ENCODE measurements at regions not wholly inside any gene's neighbourhood (a gene's known extent, or its start where the extent isn't known, plus 50 kb on each side); places are given as distances from the start of the nearest gene placed in this dataset.
"Not testable (repeated sequence)": the region's sequence is repeated elsewhere in the genome, so short reads cannot be mapped to it uniquely, and the experiment has no call there.

DNA sequence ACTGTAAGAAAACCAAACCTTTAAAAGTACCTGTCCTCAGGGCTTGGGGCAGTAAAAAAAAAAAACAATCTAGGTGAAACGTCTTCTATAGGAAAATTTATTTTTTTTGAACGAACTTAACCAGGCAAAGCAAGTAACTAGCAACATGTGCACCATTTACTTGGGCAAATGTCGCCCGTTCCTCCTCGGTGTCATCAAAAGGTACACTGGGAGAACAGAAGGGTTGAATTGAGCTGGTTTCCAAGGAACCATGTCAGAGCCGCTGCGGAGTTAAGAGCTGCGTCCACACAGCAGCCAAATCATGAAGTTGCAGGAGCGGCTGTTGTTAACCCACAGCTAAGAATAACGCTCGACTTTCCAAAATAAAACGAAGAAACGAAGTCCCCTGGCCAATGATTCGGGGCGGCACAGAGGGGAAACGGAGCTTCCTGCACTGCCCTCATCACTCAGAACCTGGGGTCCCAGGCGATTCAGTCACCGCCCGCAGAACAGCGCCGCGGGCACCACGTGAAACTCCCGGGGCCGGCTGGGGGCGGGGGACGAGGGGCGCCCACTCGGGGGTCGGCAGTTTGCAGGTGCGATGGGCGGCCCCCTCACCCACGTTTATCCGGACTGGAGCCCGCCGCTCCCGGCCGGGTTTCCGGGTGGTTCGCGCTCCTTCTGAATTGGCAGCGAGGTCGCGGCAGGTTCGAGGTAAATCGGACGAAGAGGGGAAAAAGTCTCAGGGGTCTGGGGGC is 53.6 kb upstream of the PLGLB1 start:
- not testable (repeated sequence) for H3K36me3 ChIP-seq, H3K9me3 ChIP-seq, H3K27me3 ChIP-seq
- peak overlapping the region; percentile 50 for H3K4me3 ChIP-seq
- DNase-seq, result peak; percentile 2

DNA sequence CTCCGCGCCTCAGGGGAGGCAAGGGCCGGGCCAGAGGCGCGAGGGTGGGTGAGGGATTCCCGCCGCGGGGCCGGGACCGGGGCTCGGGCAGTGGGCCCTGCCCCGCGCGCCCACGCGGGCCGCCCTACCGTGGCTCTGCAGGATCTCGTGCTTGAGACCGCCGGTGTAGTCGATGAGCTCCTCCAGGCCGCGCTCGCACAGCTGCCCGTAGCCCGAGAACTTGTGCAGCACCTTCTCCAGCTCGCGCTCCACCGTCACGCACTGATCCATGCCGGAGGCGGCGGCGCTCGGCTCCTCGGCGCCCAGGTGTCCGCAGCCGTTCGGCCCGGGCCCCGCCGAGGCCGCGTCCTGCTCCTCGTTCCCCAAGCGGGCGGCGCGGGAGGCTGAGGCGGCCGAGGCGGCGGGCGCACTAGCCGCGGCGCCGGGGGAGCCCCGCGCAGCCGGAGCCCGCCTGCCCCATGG is 54.2 kb upstream of the PLGLB1 start:
- peak overlapping the region; percentile 58 for H3K4me3 ChIP-seq
- not testable (repeated sequence) for H3K27me3 ChIP-seq, H3K36me3 ChIP-seq, H3K9me3 ChIP-seq
- peak; percentile 49 for DNase-seq

DNA sequence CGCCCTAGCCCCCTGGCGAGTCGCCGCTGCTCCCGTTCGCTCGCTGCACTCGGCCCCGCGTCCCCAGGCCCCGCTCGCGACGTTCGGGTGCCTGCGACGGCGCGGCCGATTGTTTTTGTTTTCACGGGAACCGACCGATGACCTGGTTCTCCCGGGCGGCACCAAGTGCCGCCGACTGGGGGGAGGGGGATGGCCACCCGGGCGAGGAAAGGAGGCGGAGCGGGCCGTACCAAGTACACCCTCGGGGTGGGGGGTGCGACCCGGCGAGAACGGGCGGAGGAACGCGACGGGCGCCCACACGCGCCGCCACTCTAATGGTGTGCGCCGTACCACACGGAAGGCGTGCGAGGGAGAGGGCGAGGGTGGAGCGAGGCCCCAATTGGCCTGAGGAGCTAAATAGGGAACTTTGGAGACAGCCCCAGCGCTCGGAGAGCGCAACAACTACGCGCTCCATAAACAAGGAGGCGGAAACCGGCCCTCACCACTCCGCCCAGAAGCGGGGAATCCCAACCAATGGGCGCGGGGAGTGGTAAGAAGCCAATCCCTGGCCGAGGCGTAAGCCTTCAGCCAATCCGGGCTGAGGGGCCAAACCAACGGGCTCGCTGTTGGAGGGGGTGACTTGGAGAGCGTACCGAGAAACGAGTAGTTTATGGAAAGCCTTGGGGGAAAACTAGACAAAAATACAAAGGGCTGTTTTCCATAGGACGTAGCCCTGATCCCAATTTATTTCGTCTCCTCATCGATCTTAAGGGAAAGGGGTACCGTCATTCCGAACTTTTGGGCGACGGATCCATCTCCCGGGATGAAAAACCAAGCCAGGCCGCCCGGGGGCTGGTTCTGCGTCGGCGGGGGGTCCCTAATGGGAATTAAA is 54.8 kb upstream of the PLGLB1 start:
- H3K9me3 ChIP-seq, result not testable (repeated sequence)

DNA sequence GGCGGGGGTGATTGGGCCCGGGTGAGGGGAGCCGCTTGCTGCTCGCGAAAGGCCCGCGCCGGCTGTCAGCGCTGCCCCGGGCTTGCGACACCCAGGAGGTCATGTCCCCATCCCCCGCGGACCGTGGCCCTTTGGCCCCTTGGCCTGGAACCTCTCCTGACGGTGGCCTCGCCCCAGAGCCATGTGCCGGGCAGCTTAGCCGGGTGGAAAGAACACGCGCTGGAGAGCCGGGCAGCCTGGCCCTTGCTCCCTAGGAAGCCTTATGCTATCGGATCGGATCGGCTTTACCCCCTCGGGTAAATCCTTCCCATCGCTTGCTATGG is 55.4 kb upstream of the PLGLB1 start:
- not testable (repeated sequence) for H3K9me3 ChIP-seq, DNase-seq, H3K36me3 ChIP-seq, H3K27me3 ChIP-seq
- H3K4me3 ChIP-seq, result peak overlapping the region; percentile 57

More for the DNA sequence above, 54.8 kb upstream of the PLGLB1 start:
- H3K36me3 ChIP-seq, H3K27me3 ChIP-seq: not testable (repeated sequence)
- peak; percentile 94 for DNase-seq
- H3K4me3 ChIP-seq, result peak overlapping the region; percentile 58

DNA sequence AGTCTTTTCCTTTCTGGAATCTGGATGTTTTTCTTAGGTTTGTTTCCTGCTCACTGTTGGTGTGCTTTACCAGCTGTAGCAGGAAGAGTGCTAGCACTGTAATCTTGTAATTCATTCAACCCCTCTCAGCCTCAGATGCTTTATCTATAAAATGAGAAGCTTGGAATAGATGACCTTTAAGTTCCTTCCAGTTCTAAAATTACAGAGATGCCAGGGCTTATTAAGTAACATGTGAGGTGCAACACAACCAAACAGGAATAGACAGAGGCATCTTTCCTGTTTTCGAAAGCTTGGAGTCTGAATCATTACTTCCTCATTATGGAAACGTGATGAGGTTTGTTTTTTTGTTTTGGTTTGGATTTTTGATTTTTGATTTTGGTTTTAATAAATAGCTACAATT is 60.1 kb upstream of the PLGLB1 start:
- H3K4me3 ChIP-seq, H3K9me3 ChIP-seq, H3K27me3 ChIP-seq, H3K36me3 ChIP-seq, DNase-seq: not testable (repeated sequence)

DNA sequence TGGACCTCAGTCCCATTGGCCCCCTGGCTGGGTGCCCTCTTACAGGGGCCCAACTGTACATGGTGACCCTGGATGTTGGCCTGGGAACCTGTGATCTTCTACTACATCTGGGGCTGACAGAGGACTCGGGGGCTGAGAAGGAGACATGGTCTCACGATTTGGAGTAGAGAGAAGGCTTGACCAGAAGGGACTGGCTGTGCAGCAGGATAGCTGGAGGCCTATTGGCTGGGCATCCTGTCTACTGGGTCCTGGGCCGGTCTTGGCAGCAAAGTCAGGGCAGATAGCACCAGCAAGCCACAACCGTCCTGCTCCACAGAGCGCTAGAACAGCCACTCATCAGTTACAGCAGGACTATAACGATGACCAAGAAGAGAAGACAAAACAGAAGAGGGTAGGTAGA is 66.4 kb upstream of the PLGLB1 start:
- not testable (repeated sequence) for H3K4me3 ChIP-seq, H3K27me3 ChIP-seq, DNase-seq, H3K9me3 ChIP-seq, H3K36me3 ChIP-seq

DNA sequence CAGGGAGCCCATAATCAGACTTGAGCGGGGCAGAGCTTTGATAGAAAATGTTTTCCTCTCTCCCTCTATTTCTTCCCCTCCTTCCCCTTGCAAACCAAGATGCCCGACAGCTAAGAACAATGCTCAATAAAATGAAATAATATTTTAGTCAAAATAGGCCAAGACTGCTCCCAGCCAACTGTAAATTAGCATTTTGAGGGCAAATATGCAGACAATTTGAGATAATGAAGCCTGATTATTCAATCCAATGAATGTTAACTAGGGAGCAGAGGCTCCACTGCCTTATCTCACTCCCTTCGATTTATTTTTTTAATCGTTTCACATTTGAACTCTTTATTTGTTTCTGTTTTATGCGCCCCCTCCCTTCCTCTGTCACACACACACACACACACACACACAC is 67.8 kb upstream of the PLGLB1 start:
- H3K36me3 ChIP-seq, H3K27me3 ChIP-seq, H3K4me3 ChIP-seq, DNase-seq, H3K9me3 ChIP-seq: not testable (repeated sequence)

DNA sequence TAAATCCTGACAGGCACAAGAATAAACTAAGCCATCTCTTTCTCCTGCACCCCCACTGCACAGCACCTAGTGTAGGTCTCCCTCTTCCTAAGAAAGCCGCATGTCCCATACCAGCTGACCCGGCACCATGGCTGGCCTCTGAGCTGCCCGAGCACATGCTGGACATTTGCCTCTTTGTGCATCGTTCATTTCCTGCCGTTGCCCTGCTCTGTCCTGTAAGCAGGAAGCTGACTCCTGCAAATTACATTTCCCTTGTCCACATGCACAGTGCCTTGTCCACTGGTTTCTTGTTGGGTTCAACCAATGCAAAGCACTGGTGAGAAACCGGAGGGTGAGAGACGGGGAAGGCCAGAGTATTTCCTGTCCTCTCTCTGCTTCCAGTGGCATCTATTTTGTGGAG is 71.6 kb upstream of the PLGLB1 start:
- H3K4me3 ChIP-seq, H3K36me3 ChIP-seq, DNase-seq, H3K9me3 ChIP-seq, H3K27me3 ChIP-seq: not testable (repeated sequence)

DNA sequence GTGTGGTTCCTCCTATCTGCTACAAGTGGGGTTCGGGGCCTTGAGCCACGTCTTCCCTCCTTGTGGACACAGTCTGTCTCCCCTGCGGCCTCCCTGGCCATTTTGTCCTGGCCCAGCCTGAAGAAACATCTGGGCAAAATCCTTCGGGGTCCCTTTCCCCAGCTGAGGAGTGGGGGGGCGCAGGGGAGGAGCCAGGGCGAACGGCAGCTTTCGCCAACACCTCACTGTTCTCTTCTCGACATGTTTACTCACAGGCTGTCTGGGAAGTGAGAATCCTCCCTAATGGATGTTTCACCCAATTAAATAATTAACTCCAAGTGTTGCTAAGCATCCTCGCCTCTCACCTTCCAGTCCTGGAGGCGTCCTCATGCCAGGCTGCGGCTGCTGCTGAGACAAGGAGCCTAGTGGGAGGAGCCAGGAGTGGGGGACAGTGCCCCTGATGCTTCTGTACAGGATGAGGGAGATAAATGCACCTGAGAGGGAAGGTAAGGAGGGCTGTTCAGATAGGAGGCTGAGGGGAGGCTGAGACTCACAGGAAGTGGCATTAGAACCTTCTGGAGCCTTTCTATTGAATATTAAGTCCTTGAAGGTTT is 72.4 kb upstream of the PLGLB1 start:
- H3K36me3 ChIP-seq, H3K4me3 ChIP-seq, H3K9me3 ChIP-seq, DNase-seq, H3K27me3 ChIP-seq: not testable (repeated sequence)

DNA sequence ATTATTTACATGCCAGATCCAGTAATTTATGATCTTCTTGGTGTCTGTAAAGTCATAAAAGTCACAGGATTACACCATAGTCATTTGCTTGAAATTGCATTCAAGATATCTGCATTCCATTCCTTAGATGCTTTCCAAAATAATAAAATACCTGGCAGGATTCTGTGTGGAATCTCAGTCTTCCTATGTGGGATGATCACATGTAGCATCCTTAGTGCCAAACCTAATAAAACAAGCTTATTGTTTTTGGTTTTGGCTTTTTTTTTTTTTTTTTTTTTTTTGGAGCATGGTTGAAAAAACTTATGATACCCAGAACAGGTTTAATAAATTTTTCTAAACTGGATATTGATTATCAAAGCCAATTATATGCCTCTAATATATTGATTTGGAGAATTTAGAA is 74.2 kb upstream of the PLGLB1 start:
- not testable (repeated sequence) for H3K27me3 ChIP-seq, H3K36me3 ChIP-seq, H3K9me3 ChIP-seq, DNase-seq, H3K4me3 ChIP-seq

DNA sequence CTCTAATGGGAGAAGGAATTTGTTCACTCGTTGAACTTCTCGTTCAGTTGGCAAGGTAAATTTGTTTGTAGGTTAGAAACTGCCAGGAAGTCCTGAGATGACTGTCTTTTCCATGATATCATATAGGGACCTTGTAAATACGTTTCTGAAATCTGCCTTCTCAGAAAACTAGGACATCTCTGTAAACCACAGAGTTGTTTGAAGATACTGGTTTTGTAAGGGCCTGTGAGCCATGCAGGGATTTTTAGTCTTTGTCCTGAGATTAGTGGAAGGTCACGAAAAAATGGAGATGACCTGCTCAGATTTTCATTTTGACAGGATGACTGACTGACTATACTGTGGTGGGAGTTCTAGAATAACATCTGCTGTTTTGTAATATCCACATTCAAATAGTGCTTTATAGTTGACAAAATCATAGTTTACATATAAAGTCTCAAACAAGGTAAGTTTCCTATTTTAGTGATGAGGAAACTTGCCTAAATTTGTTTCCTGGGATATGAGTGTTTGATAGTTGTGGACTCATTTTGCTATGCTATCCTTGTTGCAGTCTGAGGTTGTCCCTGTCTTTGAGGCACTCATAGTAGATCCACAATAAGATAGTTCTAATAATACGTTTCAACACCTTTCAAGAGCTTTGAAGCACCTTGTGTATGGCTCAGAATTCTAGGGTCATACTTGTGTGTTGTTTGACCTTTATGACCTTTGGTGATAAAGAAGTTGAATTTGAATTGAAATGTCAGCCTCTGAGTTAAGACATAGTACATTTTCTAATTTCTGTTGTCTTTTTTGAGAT is 107.3 kb upstream of the PLGLB1 start:
- not testable (repeated sequence) for H3K9me3 ChIP-seq, H3K36me3 ChIP-seq, DNase-seq, H3K4me3 ChIP-seq, H3K27me3 ChIP-seq

DNA sequence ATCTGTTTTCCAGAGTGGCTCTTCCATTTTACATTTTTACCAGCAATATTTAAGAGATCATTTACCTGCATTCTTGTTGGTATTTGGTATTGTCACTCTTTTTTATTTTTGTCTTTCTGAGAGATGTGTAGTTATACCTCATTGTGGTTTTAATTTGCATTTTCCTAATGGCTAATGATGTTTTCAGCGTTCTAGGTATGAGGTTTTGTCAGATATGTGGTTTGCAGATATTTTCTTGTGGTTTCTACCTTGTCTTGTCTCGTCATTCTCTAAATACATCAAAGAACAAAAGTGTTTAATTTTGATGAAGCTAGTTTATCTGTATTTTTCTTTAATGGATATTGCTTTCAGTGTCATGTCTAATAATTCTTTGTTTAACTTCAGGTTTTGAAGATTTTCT is 110.9 kb upstream of the PLGLB1 start:
- H3K36me3 ChIP-seq, H3K4me3 ChIP-seq, H3K9me3 ChIP-seq, H3K27me3 ChIP-seq, DNase-seq: not testable (repeated sequence)

DNA sequence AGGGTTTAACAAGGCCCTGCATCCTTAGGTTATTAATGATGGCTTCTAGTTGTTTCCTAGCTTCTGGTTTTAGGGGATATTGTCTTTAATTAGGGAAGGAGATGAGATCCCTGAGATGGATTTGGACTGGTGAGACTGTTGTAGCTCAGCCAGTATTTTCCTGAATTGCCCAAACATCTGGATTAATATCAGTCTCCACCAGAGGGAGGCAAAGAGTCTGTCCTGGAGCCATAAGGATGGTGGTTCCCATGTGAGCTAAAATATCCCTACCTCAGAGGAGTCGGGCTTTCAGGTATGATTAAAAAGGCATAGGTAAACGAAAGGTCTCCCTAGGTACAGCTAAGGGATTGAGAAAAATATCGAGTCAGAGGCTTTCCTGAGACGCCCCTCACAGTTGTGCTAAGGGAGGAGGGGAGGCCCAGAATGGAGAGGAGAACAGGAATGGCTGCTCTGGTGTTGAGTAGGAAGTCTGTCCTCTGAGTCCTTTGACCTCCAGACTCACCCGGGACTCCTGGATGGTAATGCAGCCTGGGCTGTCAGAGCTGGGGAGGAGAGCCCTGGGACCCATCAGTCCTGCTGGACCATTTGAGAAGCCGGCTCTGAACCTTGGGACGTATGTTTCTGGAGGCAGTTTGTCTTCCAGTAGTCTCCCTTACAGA is 130.3 kb upstream of the PLGLB1 start:
- not testable (repeated sequence) for DNase-seq, H3K27me3 ChIP-seq, H3K36me3 ChIP-seq, H3K4me3 ChIP-seq, H3K9me3 ChIP-seq

DNA sequence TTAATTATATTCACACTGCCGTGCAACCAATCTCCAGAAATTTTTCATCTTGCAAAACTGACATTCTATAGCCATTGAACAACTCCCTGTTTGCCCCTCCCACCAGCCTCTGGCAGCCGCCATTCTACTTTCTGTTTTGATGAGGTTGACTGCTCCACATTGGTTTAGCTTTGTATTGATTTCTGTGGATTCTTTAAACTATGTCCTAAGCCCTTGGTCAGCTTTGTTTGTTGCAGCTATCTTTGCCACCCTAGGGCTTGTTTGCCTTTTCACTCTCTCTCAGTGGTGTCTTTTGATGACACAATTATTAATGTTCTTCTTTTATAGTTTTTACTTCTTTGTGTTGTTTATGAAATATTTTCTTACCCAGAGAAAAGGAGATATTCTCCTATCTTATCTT is 152.8 kb upstream of the PLGLB1 start:
- H3K36me3 ChIP-seq, H3K27me3 ChIP-seq, H3K4me3 ChIP-seq, DNase-seq, H3K9me3 ChIP-seq: not testable (repeated sequence)

DNA sequence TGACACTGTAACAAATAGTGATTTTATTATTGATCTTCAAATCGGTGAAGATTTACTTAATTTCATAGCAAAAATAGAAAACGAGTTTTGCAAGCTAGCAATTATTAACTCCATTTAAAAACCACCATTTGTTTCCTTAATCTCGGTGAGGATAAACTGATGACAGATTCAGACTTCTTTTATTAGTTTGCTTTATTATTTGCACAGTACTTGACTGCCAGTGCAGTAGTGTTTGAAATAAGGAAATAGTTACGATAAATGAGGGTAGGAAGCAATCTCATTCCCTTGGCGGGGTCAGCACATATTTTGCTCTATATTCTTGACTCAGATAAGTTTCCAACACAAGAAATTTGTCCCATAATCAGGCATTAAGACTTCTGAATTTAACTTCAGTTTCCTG is 161.7 kb upstream of the PLGLB1 start:
- H3K36me3 ChIP-seq, DNase-seq, H3K4me3 ChIP-seq, H3K9me3 ChIP-seq, H3K27me3 ChIP-seq: not testable (repeated sequence)

DNA sequence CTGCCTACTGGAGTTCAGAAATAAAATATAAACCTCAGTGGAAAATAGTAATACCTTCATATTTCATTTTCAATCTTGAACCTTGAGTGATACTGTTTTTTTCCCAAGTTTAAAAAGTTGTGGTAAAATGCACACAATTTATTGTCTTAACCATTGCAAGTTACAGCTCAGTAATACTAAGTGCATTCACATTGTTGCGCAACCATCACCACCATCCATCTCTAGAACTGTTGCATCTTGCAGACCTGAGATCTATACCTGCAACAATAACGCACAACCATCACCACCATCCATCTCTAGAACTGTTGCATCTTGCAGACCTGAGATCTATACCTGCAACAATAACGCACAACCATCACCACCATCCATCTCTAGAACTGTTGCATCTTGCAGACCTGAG is 162.6 kb upstream of the PLGLB1 start:
- not testable (repeated sequence) for H3K9me3 ChIP-seq, H3K4me3 ChIP-seq, DNase-seq, H3K27me3 ChIP-seq, H3K36me3 ChIP-seq

DNA sequence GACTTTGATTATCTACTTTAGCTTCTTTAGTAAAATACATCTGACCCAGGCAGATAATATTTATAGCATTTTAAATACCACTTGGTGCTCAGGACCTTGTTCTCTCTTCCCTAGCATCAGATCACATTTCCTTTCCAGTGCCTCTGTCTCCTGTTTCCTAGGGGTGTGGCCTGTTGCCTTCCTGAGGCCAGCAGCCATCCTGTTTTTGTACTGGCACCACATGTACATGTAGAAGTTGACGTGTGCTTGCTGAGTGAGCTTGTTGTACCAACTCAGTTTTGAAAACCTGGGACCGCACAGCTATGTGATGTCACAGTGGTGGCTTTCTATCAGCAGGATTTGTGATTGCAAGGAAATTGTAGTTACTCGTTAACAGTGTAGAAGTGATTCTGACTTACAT is 167.6 kb upstream of the PLGLB1 start:
- not testable (repeated sequence) for H3K4me3 ChIP-seq, H3K36me3 ChIP-seq, H3K27me3 ChIP-seq, H3K9me3 ChIP-seq, DNase-seq

Data from MG63 (cell line).